ENCODE measurements at regions not wholly inside any gene's neighbourhood (a gene's known extent, or its start where the extent isn't known, plus 50 kb on each side); places are given as distances from the start of the nearest gene placed in this dataset.

DNA sequence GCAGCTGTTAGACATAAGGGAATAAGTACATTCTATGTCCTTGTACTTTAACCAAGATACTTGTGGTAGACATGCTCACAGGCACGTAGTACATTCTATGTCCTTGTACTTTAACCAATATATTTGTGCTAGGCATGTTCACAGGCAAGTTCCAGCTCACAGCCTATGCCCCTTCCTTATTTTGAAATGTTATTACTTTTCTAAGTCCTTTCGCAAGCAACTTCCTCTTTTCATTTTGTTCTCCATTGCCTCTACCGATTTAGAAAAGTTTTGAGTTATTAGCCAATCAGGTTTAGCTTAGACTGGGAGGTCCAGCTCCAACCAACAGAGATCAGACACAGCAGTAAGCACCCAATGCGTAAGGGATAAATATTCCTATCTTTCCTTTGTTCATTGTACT is 60.1 kb upstream of the NUDT7 start:
- no peak for DNase-seq (ENCODE audit: extremely low read depth, low read depth)
- TF ChIP-seq, protein P1, sequence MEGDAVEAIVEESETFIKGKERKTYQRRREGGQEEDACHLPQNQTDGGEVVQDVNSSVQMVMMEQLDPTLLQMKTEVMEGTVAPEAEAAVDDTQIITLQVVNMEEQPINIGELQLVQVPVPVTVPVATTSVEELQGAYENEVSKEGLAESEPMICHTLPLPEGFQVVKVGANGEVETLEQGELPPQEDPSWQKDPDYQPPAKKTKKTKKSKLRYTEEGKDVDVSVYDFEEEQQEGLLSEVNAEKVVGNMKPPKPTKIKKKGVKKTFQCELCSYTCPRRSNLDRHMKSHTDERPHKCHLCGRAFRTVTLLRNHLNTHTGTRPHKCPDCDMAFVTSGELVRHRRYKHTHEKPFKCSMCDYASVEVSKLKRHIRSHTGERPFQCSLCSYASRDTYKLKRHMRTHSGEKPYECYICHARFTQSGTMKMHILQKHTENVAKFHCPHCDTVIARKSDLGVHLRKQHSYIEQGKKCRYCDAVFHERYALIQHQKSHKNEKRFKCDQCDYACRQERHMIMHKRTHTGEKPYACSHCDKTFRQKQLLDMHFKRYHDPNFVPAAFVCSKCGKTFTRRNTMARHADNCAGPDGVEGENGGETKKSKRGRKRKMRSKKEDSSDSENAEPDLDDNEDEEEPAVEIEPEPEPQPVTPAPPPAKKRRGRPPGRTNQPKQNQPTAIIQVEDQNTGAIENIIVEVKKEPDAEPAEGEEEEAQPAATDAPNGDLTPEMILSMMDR (IDR thresholded peaks at IDR 0.05; ENCODE audit: low read depth, low read length, missing control alignments), result no peak
- no peak overlapping the region for H3K4me3 ChIP-seq (replicated peaks; ENCODE audit: low read depth, low read length)

DNA sequence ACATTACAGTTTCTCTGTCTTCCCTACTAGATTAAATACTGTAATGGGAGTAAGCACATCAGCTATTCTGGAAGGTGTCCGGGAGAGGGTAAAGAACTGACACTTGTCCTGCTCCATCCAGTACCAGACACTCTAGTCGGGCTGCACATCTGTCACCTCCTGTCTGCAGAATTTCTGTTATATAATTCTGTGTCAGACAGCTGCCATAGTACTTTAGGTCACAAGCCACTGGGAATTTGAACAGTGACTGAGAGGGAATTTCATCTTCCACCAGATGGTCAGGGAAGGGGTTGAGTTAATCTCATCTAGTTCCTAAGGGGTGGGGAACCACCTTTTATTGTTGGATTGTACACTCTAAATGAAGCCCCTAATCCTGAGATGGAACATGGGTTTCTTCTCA is 58.6 kb upstream of the NUDT7 start:
- no peak overlapping the region for H3K4me3 ChIP-seq (replicated peaks; ENCODE audit: low read depth, low read length)
- no peak for DNase-seq (ENCODE audit: extremely low read depth, low read depth)
- TF ChIP-seq, protein P1 (IDR thresholded peaks at IDR 0.05; ENCODE audit: low read depth, low read length, missing control alignments), result no peak

DNA sequence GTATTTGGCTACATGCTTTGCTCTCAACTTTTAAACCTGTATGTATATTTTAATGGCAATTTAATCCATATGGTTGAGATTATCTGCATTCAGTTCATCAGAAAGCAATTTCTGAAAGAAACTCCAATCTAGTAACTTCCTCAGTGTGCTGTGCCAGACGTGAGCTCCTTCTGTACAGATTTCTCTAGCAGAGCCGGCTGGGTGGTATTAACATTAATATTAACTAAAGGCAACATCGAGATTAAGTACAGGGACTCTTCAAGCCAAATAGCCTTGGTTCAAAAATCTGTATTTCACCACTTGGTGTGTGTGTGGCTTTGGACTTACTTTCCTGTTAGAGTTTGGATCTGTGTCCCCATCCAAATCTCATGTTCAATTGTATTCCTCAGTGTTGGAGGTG is 55.5 kb upstream of the NUDT7 start:
- H3K4me3 ChIP-seq (replicated peaks; ENCODE audit: low read depth, low read length), result no peak overlapping the region
- DNase-seq (ENCODE audit: extremely low read depth, low read depth), result no peak
- TF ChIP-seq, protein P1 (IDR thresholded peaks at IDR 0.05; ENCODE audit: low read depth, low read length, missing control alignments), result no peak

DNA sequence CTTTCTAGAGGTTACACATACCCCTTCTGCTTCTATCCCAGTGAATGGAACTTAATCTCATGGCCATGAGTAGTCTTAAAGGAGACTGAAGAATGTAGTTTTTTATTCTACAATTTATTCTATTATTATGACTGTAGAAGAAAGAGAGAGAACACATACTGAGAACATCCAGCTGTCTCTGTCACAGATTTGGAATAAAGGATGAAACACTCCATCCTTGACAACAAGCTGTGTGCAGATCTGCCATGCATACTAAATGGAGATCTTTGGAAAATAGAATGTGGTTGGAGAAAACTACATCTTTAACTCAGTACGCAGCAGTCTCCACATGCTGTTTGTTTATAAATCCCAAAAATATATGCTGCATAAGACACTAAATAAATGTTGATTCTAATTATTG is 54.1 kb upstream of the NUDT7 start:
- H3K4me3 ChIP-seq (replicated peaks; ENCODE audit: low read depth, low read length), result no peak overlapping the region
- TF ChIP-seq, protein P1 (IDR thresholded peaks at IDR 0.05; ENCODE audit: low read depth, low read length, missing control alignments), result no peak
- no peak for DNase-seq (ENCODE audit: extremely low read depth, low read depth)

DNA sequence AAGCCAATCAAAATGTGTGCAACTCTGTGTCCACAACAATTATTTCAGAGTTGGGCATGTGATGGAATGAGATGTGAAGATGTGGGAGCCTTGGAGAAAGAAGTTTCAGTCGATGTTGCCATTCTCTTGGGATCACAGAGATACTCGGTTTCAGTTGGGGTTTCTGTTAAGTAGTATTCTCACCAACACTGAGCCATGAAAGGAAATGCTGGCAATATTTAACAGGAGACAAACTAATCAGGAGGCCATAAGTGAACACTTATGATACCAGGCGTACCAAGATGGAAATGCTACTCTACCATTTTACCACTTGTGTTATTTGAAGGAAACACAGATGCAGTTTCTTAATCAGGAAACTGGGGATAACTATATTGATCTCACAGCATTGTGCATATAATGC is 53.3 kb upstream of the NUDT7 start:
- DNase-seq (ENCODE audit: extremely low read depth, low read depth), result no peak
- H3K4me3 ChIP-seq (replicated peaks; ENCODE audit: low read depth, low read length), result no peak overlapping the region
- TF ChIP-seq, protein P1 (IDR thresholded peaks at IDR 0.05; ENCODE audit: low read depth, low read length, missing control alignments), result no peak

All from HFF-Myc (cell line).